ENCODE measurements at regions not wholly inside any gene's neighbourhood (a gene's known extent, or its start where the extent isn't known, plus 50 kb on each side); places are given as distances from the start of the nearest gene placed in this dataset.

DNA sequence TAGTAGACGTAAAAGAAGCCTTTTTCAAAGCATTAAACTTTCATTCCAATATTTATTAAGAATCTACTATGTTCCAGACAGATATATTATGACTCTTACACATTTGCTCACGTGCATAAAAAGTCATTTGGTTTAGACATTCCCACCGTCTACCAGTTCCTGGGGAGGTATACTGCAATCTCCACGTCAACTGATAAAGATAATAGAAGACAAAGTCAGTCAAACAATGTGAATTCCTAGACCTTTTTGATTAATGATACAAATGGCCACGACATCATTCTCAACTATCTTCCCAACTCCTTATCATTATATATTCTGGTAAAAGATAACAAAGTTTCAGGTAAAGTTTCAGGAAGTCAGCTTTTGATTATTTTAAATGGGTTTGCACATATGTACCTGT lies 69.0 kb downstream of the SIPA1L2 start:
- Histone ChIP-seq H3K27me3 (no peaks in the 10 kb centered on the region), H3K36me3 (no peaks in the 10 kb centered on the region), H3K4me1 (ENCODE audit: control insufficient read depth in 1 of 2, insufficient read depth in 1 of 2, low read depth in 1 of 2, low read length in 1 of 2) (peaks cover 5 to 6% of the 10 kb centered on the region in 2 experiments), H3K4me3 (ENCODE audit: low read depth in 1 of 2, low read length in 1 of 2) (no peak overlapping the region), H3K9me3 (no peaks in the 10 kb centered on the region), H3K27ac (no peak overlapping the region)
- TF ChIP-seq, protein P1, sequence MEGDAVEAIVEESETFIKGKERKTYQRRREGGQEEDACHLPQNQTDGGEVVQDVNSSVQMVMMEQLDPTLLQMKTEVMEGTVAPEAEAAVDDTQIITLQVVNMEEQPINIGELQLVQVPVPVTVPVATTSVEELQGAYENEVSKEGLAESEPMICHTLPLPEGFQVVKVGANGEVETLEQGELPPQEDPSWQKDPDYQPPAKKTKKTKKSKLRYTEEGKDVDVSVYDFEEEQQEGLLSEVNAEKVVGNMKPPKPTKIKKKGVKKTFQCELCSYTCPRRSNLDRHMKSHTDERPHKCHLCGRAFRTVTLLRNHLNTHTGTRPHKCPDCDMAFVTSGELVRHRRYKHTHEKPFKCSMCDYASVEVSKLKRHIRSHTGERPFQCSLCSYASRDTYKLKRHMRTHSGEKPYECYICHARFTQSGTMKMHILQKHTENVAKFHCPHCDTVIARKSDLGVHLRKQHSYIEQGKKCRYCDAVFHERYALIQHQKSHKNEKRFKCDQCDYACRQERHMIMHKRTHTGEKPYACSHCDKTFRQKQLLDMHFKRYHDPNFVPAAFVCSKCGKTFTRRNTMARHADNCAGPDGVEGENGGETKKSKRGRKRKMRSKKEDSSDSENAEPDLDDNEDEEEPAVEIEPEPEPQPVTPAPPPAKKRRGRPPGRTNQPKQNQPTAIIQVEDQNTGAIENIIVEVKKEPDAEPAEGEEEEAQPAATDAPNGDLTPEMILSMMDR (IDR thresholded peaks at IDR 0.05), result no peak

DNA sequence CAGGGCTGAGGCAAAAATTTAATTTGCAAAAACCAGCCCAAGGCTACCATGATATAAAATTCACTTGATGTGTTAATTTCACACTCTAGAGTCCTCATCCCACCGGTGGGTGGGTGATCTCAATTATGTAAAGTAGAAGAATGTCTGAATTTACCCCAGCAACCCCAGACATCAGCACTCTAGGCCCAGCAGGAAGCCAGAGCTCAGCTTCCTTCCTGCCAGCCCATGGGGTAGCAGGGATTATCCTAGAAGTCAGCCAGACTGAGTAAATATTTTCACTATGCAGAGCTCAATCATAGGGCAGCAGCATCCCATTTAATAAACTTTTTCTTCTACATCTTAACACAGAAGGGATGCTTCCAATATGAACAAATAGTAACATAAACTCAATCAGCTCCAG lies 71.0 kb downstream of the SIPA1L2 start:
- Histone ChIP-seq H3K4me1 (ENCODE audit: control insufficient read depth in 1 of 2, insufficient read depth in 1 of 2, low read depth in 1 of 2, low read length in 1 of 2) (peaks cover 5 to 6% of the 10 kb centered on the region in 2 experiments), H3K27me3 (no peaks in the 10 kb centered on the region), H3K9me3 (no peaks in the 10 kb centered on the region), H3K36me3 (no peaks in the 10 kb centered on the region), H3K4me3 (ENCODE audit: low read depth in 1 of 2, low read length in 1 of 2) (no peak overlapping the region), H3K27ac (no peak overlapping the region)
- TF ChIP-seq, protein P1 (IDR thresholded peaks at IDR 0.05), result no peak

DNA sequence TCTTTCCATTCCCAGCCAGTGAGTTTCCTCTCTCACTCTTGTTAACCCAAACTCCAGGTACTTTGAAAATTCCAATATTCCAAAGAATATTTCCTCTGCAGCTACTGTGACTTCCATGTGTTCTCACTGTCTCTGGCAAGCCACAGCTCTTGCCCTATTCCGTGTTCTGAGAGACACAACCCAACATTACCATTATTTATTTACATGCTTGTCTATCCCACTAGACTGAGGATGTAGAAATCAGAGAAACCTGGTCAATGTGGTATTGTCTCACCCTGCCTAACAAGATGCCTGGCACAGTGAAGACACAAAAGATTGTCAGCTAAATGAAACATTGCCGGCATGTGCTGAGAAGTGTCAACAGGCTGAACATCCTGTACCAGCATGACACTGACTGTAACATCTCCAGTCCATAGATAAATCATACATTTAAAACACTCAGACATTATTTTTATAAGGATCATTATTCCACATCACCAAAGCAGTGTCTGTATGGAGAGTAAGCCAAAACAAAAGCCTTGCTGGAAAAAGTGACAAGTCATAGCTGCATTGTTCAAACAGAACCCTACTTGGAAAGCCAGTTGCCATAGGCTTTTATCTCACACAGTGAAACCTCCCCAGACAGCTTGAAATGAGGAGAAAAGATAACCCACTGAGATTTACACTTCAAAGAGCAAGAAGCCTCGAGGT lies 72.3 kb downstream of the SIPA1L2 start:
- no peak overlapping the region for H3K27ac ChIP-seq
- TF ChIP-seq, protein P1 (IDR thresholded peaks at IDR 0.05), result no peak
- no peak overlapping the region for H3K4me3 ChIP-seq (ENCODE audit: low read depth in 1 of 2, low read length in 1 of 2)
- H3K4me1 ChIP-seq (ENCODE audit: control insufficient read depth in 1 of 2, insufficient read depth in 1 of 2, low read depth in 1 of 2, low read length in 1 of 2), result no peaks in the 10 kb centered on the region
- no peaks in the 10 kb centered on the region for H3K27me3 ChIP-seq
- no peaks in the 10 kb centered on the region for H3K9me3 ChIP-seq
- H3K36me3 ChIP-seq, result no peaks in the 10 kb centered on the region

DNA sequence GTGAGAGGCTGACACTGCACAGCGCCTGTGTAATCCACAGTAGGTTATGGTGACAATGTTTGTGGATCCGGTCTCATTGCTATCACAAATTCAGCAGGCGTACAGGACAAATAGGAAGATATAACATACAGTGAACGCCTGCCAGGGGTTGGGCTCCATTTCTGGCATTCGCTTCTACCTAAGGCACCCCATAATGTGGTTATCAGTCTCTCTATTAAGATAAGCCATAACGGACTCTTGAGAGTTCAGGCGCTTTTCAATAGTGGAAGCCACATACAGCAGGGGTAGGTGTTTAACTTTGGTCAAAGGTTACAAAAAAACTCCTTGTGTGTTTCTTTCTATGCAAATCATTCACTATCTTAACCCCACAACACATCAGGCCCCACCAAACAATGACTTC lies 72.8 kb downstream of the SIPA1L2 start:
- H3K4me1 ChIP-seq (ENCODE audit: control insufficient read depth in 1 of 2, insufficient read depth in 1 of 2, low read depth in 1 of 2, low read length in 1 of 2), result no peaks in the 10 kb centered on the region
- TF ChIP-seq, protein P1 (IDR thresholded peaks at IDR 0.05), result no peak
- no peak overlapping the region for H3K4me3 ChIP-seq (ENCODE audit: low read depth in 1 of 2, low read length in 1 of 2)
- H3K27ac ChIP-seq, result no peak overlapping the region
- no peaks in the 10 kb centered on the region for H3K36me3 ChIP-seq
- no peaks in the 10 kb centered on the region for H3K9me3 ChIP-seq
- H3K27me3 ChIP-seq, result no peaks in the 10 kb centered on the region

DNA sequence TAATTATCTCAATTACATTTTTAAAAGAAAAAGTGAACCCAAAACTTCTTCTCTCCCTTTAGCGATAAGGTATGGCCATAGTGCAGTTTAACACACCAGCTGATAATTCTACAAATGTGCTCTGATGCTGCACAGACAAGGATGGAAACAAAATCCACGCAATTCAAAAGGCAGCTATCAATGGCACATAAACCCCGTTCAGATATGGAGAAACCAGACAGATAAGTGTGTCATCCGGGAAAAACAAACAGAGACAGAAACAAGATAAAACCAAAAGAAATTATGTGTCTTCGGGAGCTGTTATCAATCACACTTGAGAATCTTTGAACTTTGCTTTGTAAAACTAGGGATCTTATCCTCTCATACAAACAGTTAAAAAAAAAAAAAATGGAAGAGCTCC lies 73.6 kb downstream of the SIPA1L2 start:
- no peak overlapping the region for H3K4me3 ChIP-seq (ENCODE audit: low read depth in 1 of 2, low read length in 1 of 2)
- no peaks in the 10 kb centered on the region for H3K4me1 ChIP-seq (ENCODE audit: control insufficient read depth in 1 of 2, insufficient read depth in 1 of 2, low read depth in 1 of 2, low read length in 1 of 2)
- no peaks in the 10 kb centered on the region for H3K36me3 ChIP-seq
- TF ChIP-seq, protein P1 (IDR thresholded peaks at IDR 0.05), result no peak
- H3K27ac ChIP-seq, result no peak overlapping the region
- no peaks in the 10 kb centered on the region for H3K27me3 ChIP-seq
- H3K9me3 ChIP-seq, result no peaks in the 10 kb centered on the region
